ENCODE measurements at regions not wholly inside any gene's neighbourhood (a gene's known extent, or its start where the extent isn't known, plus 50 kb on each side); places are given as distances from the start of the nearest gene placed in this dataset.
A peak's percentile ranks its signal among the peaks of the same experiment; 100 is the strongest.

DNA sequence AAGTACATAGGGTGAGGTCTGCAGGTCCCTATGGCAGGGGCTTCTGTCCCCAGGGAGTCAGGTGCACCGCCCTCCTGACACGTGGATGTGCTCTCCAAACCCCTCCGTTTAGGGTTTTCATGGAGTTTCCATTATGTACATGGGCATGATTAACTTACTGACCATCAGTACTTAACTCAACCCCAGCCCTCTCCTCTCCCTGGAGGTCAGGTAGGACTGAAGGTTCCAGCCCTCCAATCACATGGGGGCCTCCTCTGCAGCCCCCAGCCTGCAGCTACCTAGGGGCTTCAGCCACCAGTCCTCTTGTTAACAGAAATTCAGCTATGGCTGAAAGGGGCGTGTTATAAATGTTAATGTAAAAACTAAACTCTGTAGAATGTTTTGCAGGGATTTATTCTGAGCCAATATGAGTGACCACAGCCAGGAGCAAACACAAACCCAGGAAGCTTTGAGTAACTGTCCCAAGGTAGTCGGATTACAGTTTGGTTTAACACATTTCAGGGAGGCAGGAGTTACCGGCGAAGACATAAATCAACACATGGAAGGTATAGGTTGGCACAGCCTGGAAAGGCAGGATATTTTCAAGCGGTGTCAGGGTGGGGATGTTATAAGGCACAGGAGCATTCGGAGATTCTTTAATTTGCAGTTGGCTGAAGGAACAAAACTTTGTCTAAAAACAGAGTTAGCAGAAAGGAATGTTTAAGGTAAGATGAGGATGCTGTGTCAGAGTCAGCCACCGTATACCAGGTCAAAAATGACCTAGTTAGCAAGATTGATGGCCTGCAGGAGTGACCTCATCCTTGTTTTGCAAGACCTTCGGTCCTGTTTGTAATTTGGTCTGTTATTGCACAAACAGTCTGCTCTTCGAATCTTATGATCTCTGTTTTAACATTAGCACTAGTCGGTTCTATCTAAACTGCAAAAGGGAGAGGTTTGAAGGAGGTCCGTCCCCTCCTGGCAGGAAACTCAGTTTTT lies 75.2 kb downstream of the TNFAIP2 start (continued):
- TF ChIP-seq, protein P1, sequence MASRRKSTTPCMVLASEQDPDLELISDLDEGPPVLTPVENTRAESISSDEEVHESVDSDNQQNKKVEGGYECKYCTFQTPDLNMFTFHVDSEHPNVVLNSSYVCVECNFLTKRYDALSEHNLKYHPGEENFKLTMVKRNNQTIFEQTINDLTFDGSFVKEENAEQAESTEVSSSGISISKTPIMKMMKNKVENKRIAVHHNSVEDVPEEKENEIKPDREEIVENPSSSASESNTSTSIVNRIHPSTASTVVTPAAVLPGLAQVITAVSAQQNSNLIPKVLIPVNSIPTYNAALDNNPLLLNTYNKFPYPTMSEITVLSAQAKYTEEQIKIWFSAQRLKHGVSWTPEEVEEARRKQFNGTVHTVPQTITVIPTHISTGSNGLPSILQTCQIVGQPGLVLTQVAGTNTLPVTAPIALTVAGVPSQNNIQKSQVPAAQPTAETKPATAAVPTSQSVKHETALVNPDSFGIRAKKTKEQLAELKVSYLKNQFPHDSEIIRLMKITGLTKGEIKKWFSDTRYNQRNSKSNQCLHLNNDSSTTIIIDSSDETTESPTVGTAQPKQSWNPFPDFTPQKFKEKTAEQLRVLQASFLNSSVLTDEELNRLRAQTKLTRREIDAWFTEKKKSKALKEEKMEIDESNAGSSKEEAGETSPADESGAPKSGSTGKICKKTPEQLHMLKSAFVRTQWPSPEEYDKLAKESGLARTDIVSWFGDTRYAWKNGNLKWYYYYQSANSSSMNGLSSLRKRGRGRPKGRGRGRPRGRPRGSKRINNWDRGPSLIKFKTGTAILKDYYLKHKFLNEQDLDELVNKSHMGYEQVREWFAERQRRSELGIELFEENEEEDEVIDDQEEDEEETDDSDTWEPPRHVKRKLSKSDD (CRISPR knock-in tag; IDR thresholded peaks at IDR 0.05; ENCODE audit: low read depth): no peak
- 0 out of 2 replicates have a peak, but pooled peaks have one; percentile 64 for TF ChIP-seq SMAD3 (CRISPR knock-in tag; IDR thresholded peaks at IDR 0.05)
- peak; percentile 61 for TF ChIP-seq FOXA3 (CRISPR knock-in tag; IDR thresholded peaks at IDR 0.05)
- TF ChIP-seq, protein P2, sequence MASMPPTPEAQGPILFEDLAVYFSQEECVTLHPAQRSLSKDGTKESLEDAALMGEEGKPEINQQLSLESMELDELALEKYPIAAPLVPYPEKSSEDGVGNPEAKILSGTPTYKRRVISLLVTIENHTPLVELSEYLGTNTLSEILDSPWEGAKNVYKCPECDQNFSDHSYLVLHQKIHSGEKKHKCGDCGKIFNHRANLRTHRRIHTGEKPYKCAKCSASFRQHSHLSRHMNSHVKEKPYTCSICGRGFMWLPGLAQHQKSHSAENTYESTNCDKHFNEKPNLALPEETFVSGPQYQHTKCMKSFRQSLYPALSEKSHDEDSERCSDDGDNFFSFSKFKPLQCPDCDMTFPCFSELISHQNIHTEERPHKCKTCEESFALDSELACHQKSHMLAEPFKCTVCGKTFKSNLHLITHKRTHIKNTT (CRISPR knock-in tag; IDR thresholded peaks at IDR 0.05): no peak
- no peak for TF ChIP-seq ATRX (CRISPR knock-in tag; IDR thresholded peaks at IDR 0.05; ENCODE audit: borderline replicate concordance)
- TF ChIP-seq JUND (CRISPR knock-in tag; IDR thresholded peaks at IDR 0.05): peak; percentile 73; the same call in 1 of the 2 replicates
- no peak for TF ChIP-seq SRSF9 (IDR thresholded peaks at IDR 0.05; ENCODE audit: borderline replicate concordance, insufficient read depth, low read depth, low read length, poor library complexity, severe bottlenecking)
- no peak for TF ChIP-seq NFKB2 (CRISPR knock-in tag; IDR thresholded peaks at IDR 0.05; ENCODE audit: borderline replicate concordance)
- TF ChIP-seq SP5 (CRISPR knock-in tag; IDR thresholded peaks at IDR 0.05; ENCODE audit: borderline replicate concordance, low read depth): no peak
- no peak for TF ChIP-seq RORA (CRISPR knock-in tag; IDR thresholded peaks at IDR 0.05)
- TF ChIP-seq ARID5B (CRISPR knock-in tag; IDR thresholded peaks at IDR 0.05): peak; percentile 65
- TF ChIP-seq FOSL2 (CRISPR knock-in tag; IDR thresholded peaks at IDR 0.05): peak; percentile 88
- no peak for TF ChIP-seq U2AF2 (IDR thresholded peaks at IDR 0.05; ENCODE audit: low read depth, low read length)
- TF ChIP-seq, protein P3, sequence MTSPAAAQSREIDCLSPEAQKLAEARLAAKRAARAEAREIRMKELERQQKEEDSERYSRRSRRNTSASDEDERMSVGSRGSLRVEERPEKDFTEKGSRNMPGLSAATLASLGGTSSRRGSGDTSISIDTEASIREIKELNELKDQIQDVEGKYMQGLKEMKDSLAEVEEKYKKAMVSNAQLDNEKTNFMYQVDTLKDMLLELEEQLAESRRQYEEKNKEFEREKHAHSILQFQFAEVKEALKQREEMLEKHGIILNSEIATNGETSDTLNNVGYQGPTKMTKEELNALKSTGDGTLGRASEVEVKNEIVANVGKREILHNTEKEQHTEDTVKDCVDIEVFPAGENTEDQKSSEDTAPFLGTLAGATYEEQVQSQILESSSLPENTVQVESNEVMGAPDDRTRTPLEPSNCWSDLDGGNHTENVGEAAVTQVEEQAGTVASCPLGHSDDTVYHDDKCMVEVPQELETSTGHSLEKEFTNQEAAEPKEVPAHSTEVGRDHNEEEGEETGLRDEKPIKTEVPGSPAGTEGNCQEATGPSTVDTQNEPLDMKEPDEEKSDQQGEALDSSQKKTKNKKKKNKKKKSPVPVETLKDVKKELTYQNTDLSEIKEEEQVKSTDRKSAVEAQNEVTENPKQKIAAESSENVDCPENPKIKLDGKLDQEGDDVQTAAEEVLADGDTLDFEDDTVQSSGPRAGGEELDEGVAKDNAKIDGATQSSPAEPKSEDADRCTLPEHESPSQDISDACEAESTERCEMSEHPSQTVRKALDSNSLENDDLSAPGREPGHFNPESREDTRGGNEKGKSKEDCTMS (CRISPR knock-in tag; conservative IDR thresholded peaks at IDR 0.05): no peak
- TF ChIP-seq MAF1 (CRISPR knock-in tag; IDR thresholded peaks at IDR 0.05; ENCODE audit: borderline replicate concordance): no peak
- TF ChIP-seq HDAC6 (IDR thresholded peaks at IDR 0.05; ENCODE audit: low read depth, low read length): no peak
- TF ChIP-seq PRMT3 (CRISPR knock-in tag; IDR thresholded peaks at IDR 0.05; ENCODE audit: borderline replicate concordance, low read depth): no peak

Data from HepG2 (cell line).